ENCODE measurements at regions not wholly inside any gene's neighbourhood (a gene's known extent, or its start where the extent isn't known, plus 50 kb on each side); places are given as distances from the start of the nearest gene placed in this dataset.
"Not testable (repeated sequence)": the region's sequence is repeated elsewhere in the genome, so short reads cannot be mapped to it uniquely, and the experiment has no call there.

- not testable (repeated sequence) for TF ChIP-seq POLR2A (IDR thresholded peaks at IDR 0.05; ENCODE audit: extremely low read depth, insufficient read length); MYC (IDR thresholded peaks at IDR 0.05; ENCODE audit: low read depth, low read length)
- TF ChIP-seq, protein P1, sequence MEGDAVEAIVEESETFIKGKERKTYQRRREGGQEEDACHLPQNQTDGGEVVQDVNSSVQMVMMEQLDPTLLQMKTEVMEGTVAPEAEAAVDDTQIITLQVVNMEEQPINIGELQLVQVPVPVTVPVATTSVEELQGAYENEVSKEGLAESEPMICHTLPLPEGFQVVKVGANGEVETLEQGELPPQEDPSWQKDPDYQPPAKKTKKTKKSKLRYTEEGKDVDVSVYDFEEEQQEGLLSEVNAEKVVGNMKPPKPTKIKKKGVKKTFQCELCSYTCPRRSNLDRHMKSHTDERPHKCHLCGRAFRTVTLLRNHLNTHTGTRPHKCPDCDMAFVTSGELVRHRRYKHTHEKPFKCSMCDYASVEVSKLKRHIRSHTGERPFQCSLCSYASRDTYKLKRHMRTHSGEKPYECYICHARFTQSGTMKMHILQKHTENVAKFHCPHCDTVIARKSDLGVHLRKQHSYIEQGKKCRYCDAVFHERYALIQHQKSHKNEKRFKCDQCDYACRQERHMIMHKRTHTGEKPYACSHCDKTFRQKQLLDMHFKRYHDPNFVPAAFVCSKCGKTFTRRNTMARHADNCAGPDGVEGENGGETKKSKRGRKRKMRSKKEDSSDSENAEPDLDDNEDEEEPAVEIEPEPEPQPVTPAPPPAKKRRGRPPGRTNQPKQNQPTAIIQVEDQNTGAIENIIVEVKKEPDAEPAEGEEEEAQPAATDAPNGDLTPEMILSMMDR (IDR thresholded peaks at IDR 0.05; ENCODE audit: low read depth, low read length), result not testable (repeated sequence)
Measured at GRCh38 chr2:65890131-65890530, 457.7 kb upstream of the SPRED2 start.

Measured in NB4 (cell line).